GM18508 (cell line): ENCODE measurements at regions not wholly inside any gene's neighbourhood (a gene's known extent, or its start where the extent isn't known, plus 50 kb on each side); places are given as distances from the start of the nearest gene placed in this dataset.
A peak's percentile ranks its signal among the peaks of the same experiment; 100 is the strongest.
"Not testable (repeated sequence)": the region's sequence is repeated elsewhere in the genome, so short reads cannot be mapped to it uniquely, and the experiment has no call there.

ENCODE experiments used
- ATAC-seq: cut with Tn5 transposase; IDR thresholded peaks from one replicate; pipeline ENCODE4 v1.9.1; 2021; ENCODE audit warnings: moderate number of reproducible peaks; ENCODE audit not compliant: insufficient read depth, unreplicated experiment

- ATAC-seq: no peak
Measured at GRCh38 chr3:137293086-137293485, 335.3 kb downstream of the IL20RB start.

- ATAC-seq: no peak
Measured at GRCh38 chr3:137294139-137294538, 336.4 kb downstream of the IL20RB start.

GRCh38 chr3:137294839-137295238, 337.1 kb downstream of the IL20RB start:
- ATAC-seq: no peak

GRCh38 chr3:137295336-137295735, 337.6 kb downstream of the IL20RB start:
- no peak for ATAC-seq

GRCh38 chr3:137296116-137296515, 338.3 kb downstream of the IL20RB start:
- ATAC-seq: no peak

GRCh38 chr3:137297770-137298169, 340.0 kb downstream of the IL20RB start:
- no peak for ATAC-seq

GRCh38 chr3:137300703-137301102, 342.9 kb downstream of the IL20RB start:
- ATAC-seq: no peak

GRCh38 chr3:137304313-137305056, 346.7 kb downstream of the IL20RB start:
- ATAC-seq: no peak

- ATAC-seq: no peak
Measured at GRCh38 chr3:137324114-137324513, 366.3 kb downstream of the IL20RB start.

- ATAC-seq: peak; percentile 57
Measured at GRCh38 chr3:137325170-137325569, 367.4 kb downstream of the IL20RB start.

GRCh38 chr3:137325934-137326333, 368.2 kb downstream of the IL20RB start:
- ATAC-seq: no peak

GRCh38 chr3:137329594-137329993, 371.8 kb downstream of the IL20RB start:
- ATAC-seq: no peak

- ATAC-seq: no peak
Measured at GRCh38 chr3:137330246-137330645, 372.5 kb downstream of the IL20RB start.

GRCh38 chr3:137332297-137332696, 374.5 kb downstream of the IL20RB start:
- no peak for ATAC-seq

- no peak for ATAC-seq
Measured at GRCh38 chr3:137335478-137335877, 377.7 kb downstream of the IL20RB start.

GRCh38 chr3:137338400-137338799, 380.6 kb downstream of the IL20RB start:
- ATAC-seq: not testable (repeated sequence)

GRCh38 chr3:137343283-137343682, 385.5 kb downstream of the IL20RB start:
- no peak for ATAC-seq

- ATAC-seq: no peak
Measured at GRCh38 chr3:137347132-137347531, 389.3 kb downstream of the IL20RB start.

GRCh38 chr3:137347817-137348368, 390.1 kb downstream of the IL20RB start:
- ATAC-seq: no peak

- no peak for ATAC-seq
Measured at GRCh38 chr3:137348936-137349335, 391.2 kb downstream of the IL20RB start.

- ATAC-seq: no peak
Measured at GRCh38 chr3:137349557-137350348, 392.0 kb downstream of the IL20RB start.
